ENCODE measurements at regions not wholly inside any gene's neighbourhood (a gene's known extent, or its start where the extent isn't known, plus 50 kb on each side); places are given as distances from the start of the nearest gene placed in this dataset.
A peak's percentile ranks its signal among the peaks of the same experiment; 100 is the strongest.

DNA sequence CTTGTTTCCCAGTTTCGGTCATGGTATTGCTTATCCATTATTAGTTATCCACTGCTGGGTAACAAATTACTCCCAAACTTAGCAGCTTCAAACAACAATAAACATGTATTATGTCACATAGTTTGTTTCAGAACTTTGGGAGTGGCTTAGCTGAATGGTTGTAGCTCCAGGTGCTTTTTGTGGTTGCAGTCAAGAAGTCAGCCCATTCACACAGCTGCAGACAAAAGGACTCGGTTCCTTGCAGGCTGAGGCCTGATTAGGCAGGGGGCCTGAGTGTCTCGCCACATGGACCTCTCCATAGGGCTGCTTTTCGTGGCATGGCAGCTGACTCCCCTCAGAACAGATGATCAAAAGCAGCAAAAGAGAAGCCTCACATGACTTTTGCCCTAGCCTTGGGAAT lies 58.2 kb upstream of the ITGA4 start:
- H3K27ac ChIP-seq: no peak overlapping the region
- no peak for DNase-seq
- H3K4me3 ChIP-seq: no peak overlapping the region
- H3K4me1 ChIP-seq: peaks cover 0 to 23% of the 10 kb centered on the region in 2 donors
- no peak for ATAC-seq
- no peaks in the 10 kb centered on the region for H3K36me3 ChIP-seq
- H3K27me3 ChIP-seq: no peaks in the 10 kb centered on the region
- no peaks in the 10 kb centered on the region for H3K9me3 ChIP-seq
- TF ChIP-seq, protein P1, sequence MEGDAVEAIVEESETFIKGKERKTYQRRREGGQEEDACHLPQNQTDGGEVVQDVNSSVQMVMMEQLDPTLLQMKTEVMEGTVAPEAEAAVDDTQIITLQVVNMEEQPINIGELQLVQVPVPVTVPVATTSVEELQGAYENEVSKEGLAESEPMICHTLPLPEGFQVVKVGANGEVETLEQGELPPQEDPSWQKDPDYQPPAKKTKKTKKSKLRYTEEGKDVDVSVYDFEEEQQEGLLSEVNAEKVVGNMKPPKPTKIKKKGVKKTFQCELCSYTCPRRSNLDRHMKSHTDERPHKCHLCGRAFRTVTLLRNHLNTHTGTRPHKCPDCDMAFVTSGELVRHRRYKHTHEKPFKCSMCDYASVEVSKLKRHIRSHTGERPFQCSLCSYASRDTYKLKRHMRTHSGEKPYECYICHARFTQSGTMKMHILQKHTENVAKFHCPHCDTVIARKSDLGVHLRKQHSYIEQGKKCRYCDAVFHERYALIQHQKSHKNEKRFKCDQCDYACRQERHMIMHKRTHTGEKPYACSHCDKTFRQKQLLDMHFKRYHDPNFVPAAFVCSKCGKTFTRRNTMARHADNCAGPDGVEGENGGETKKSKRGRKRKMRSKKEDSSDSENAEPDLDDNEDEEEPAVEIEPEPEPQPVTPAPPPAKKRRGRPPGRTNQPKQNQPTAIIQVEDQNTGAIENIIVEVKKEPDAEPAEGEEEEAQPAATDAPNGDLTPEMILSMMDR (IDR thresholded peaks at IDR 0.05): no peak
- intact Hi-C loops (cut with DNase I): no loop called here

DNA sequence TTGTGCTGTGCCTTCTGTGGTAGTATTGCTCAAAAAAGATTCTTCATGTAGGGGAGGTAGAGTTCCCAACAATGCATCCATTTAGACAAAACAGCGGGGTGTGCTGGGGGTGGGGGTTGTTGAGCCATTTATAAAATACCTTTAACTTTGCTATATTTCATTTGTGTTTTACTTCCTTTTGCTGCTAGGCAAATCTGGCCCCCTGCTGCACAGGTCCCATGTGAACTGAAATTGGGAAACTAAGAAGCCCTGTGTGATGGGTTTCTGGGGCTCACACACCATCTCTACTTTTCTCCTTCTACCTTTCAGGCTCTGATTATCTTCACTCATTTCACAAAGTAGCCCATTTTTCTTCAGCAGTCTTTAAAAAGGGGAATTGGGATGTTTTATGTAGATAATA lies 52.7 kb upstream of the ITGA4 start:
- intact Hi-C loops (cut with DNase I): no loop called here

DNA sequence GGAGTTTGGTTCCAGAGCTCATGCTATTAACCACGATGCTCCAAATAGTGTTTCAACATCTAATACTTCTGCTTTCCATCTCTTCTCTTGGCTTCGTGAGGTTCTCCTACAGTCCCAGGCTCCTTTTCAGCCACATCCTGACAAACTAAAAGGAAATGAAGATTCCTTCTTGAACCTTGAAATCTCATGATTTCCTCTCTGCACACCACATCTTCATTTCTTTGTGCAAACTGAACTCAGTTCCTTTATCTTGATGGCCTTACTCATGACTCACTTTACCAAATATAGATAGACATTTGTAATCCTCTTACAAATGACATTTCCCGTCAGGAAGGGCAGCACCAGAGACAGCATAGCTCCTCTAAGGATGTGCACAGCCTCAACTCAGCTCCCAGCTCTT lies 50.0 kb upstream of the ITGA4 start:
- Histone ChIP-seq H3K9me3 (no peaks in the 10 kb centered on the region), H3K4me3 (no peak overlapping the region), H3K4me1 (peaks cover 0 to 11% of the 10 kb centered on the region in 2 donors), H3K36me3 (no peaks in the 10 kb centered on the region), H3K27ac (no peak overlapping the region), H3K27me3 (no peaks in the 10 kb centered on the region)
- DNase-seq (no peak), ATAC-seq (peak; percentile 56)
- TF ChIP-seq, protein P1 (IDR thresholded peaks at IDR 0.05): no peak
- intact Hi-C loops (cut with DNase I): no loop called here

More for the DNA sequence above, 52.7 kb upstream of the ITGA4 start:
- DNase-seq (no peak), ATAC-seq (no peak)
- Histone ChIP-seq H3K4me1 (peaks cover 0 to 11% of the 10 kb centered on the region in 2 donors), H3K4me3 (no peak overlapping the region), H3K27me3 (no peaks in the 10 kb centered on the region), H3K36me3 (no peaks in the 10 kb centered on the region), H3K27ac (no peak overlapping the region), H3K9me3 (no peaks in the 10 kb centered on the region)
- TF ChIP-seq, protein P1 (IDR thresholded peaks at IDR 0.05): no peak

Small RNAs in the stretch of these regions (microRNA-seq; reads per million reads assigned to microRNA genes)
- gene MIR4437: 0 to 0.27 reads per million in 2 donors
